Spleen (tissue), 11 donors: ENCODE measurements at regions not wholly inside any gene's neighbourhood (a gene's known extent, or its start where the extent isn't known, plus 50 kb on each side); places are given as distances from the start of the nearest gene placed in this dataset.

Experiments used
- DNase-seq: peaks from one replicate; pipeline ENCODE4 v3.0.0-alpha.2; 2020
- H3K27ac ChIP-seq, 8 donors: fragments of 200-600 bp; sonication (generic) in 7 of 8; 1 replicate in 4 of 8; 2 replicates in 4 of 8; pipeline versions ENCODE4 v1.5.0 to v1.8.0; 2016 to 2021; ENCODE audit warnings: inconsistent platforms in 4 of 8, mild to moderate bottlenecking in 4 of 8, moderate library complexity in 1 of 8
- H3K27me3 ChIP-seq, 7 donors: fragments of 200-600 bp; sonication (generic) in 6 of 7; replicated peaks in 1 of 7; 1 replicate in 4 of 7; 2 replicates in 3 of 7; pipeline versions ENCODE4 v1.5.0 to v1.8.0; 2016 to 2021; ENCODE audit warnings: inconsistent platforms in 3 of 7, mild to moderate bottlenecking in 1 of 7
- H3K36me3 ChIP-seq, 6 donors: fragments of 200-600 bp; sonication (generic) in 5 of 6; 1 replicate in 4 of 6; 2 replicates in 2 of 6; pipeline versions ENCODE4 v1.5.0 to v1.8.0; 2016 to 2021; ENCODE audit warnings: inconsistent platforms in 2 of 6
- H3K4me1 ChIP-seq, 6 donors: fragments of 200-600 bp; sonication (generic) in 5 of 6; 1 replicate in 3 of 6; 2 replicates in 3 of 6; pipeline versions ENCODE4 v1.5.0 to v1.8.0; 2016 to 2021; ENCODE audit warnings: inconsistent platforms in 3 of 6
- H3K4me3 ChIP-seq, 8 donors: fragments of 200-600 bp; sonication (generic) in 7 of 8; 1 replicate in 4 of 8; 2 replicates in 4 of 8; pipeline versions ENCODE4 v1.5.0 to v1.8.0; 2016 to 2021; ENCODE audit warnings: inconsistent platforms in 4 of 8, mild to moderate bottlenecking in 4 of 8, moderate library complexity in 2 of 8
- H3K9me3 ChIP-seq, 8 donors: fragments of 200-600 bp; sonication (generic) in 7 of 8; 1 replicate in 4 of 8; 2 replicates in 4 of 8; pipeline versions ENCODE4 v1.5.0 to v1.8.0; 2016 to 2021; ENCODE audit warnings: inconsistent platforms in 4 of 8
- CTCF ChIP-seq, 11 experiments: fragments of 200-600 bp in 7 of 11; fragments of 450-650 bp in 4 of 11; sonication (generic) in 4 of 11; IDR thresholded peaks in 8 of 11; conservative IDR thresholded peaks in 3 of 11; 1 replicate in 7 of 11; 2 replicates in 4 of 11; pipeline versions ENCODE4 v1.4.0 to v1.8.0; 2016 to 2021; ENCODE audit warnings: antibody characterized with exemption in 11 of 11, inconsistent platforms in 4 of 11, mild to moderate bottlenecking in 1 of 11
- POLR2A ChIP-seq, 3 donors: fragments of 450-650 bp; IDR thresholded peaks; one replicate each; pipeline ENCODE4 v1.5.1; 2017; ENCODE audit warnings: antibody characterized with exemption in 3 of 3, mild to moderate bottlenecking in 1 of 3
- POLR2AphosphoS5 ChIP-seq, 3 donors: sonication (generic); formaldehyde crosslinking; IDR thresholded peaks; one replicate each; pipeline ENCODE4 v1.5.1; 2017; ENCODE audit warnings: antibody characterized with exemption in 3 of 3
- WGBS, 5 donors: extraction: QIAGEN DNeasy Blood & Tissue Kit in 3 of 5; methylation state at CpG; one replicate each; pipeline versions ENCODE4 v1.1.5 to v1.1.7; 2013 to 2018; 5-methylcytosine and 5-hydroxymethylcytosine counted together
- intact Hi-C: fragments of 100-400 bp; cut with DNase I; formaldehyde crosslinking; loops from one replicate; pipeline ENCODE4 v1.15.0; 2023; ENCODE audit warnings: low total_unique reads
- donor health status: healthy with polysubstance abuse.
- donor health status: DM: no; HTN: no; CAD: no; lungs with moderate emphysema.
- donor health status: DM: no; HTN: no; CAD: no.
- donor health status: Bipolar disorder and iron deficiency.
- donor health status: healthy.
- donor health status: DM: no; HTN: no; CAD: no.
- donor health status: DM: yes; HTN: yes; CAD: no.

GRCh38 chr1:182215764-182216163 is 154.3 kb upstream of the ZNF648 start:
- DNase-seq = no peak
- no peak for TF ChIP-seq CTCF (IDR thresholded peaks at IDR 0.05 in 8 of 11, conservative IDR thresholded peaks at IDR 0.05 in 3 of 11)
- no peak for TF ChIP-seq POLR2AphosphoS5 (IDR thresholded peaks at IDR 0.05)
- intact Hi-C loops = no loop called here

GRCh38 chr1:182213163-182213562 is 151.7 kb upstream of the ZNF648 start:
- Histone ChIP-seq H3K27ac (no peak overlapping the region), H3K9me3 (no peaks in the 10 kb centered on the region)

More at GRCh38 chr1:182215764-182216163, 154.3 kb upstream of the ZNF648 start:
- H3K4me1 ChIP-seq = no peaks in the 10 kb centered on the region
- H3K9me3 ChIP-seq = no peaks in the 10 kb centered on the region
- H3K27me3 ChIP-seq = peaks cover 0 to 17% (median 0%) of the 10 kb centered on the region in 7 donors
- no peaks in the 10 kb centered on the region for H3K36me3 ChIP-seq
- no peak overlapping the region for H3K27ac ChIP-seq
- no peak overlapping the region for H3K4me3 ChIP-seq

GRCh38 chr1:182211386-182211785 is 149.9 kb upstream of the ZNF648 start:
- peaks cover 0 to 7% (median 2%) of the 10 kb centered on the region in 6 donors for H3K4me1 ChIP-seq
- no peak overlapping the region for H3K4me3 ChIP-seq
- no peak for TF ChIP-seq POLR2AphosphoS5 (IDR thresholded peaks at IDR 0.05)
- no peak for TF ChIP-seq POLR2A (IDR thresholded peaks at IDR 0.05)
- no peak for TF ChIP-seq CTCF (IDR thresholded peaks at IDR 0.05 in 8 of 11, conservative IDR thresholded peaks at IDR 0.05 in 3 of 11)
- no peaks in the 10 kb centered on the region for H3K27me3 ChIP-seq
- intact Hi-C loops = no loop called here
- DNase-seq = no peak
- H3K9me3 ChIP-seq = no peaks in the 10 kb centered on the region
- no peak overlapping the region for H3K27ac ChIP-seq
- H3K36me3 ChIP-seq = no peaks in the 10 kb centered on the region

More at GRCh38 chr1:182213163-182213562, 151.7 kb upstream of the ZNF648 start:
- DNase-seq = no peak
- Histone ChIP-seq H3K4me1 (peaks cover 0 to 7% (median 0%) of the 10 kb centered on the region in 6 donors), H3K36me3 (no peaks in the 10 kb centered on the region), H3K27me3 (peaks cover 0 to 3% (median 0%) of the 10 kb centered on the region in 7 donors), H3K4me3 (no peak overlapping the region)
- TF ChIP-seq POLR2AphosphoS5 (IDR thresholded peaks at IDR 0.05) = no peak
- TF ChIP-seq CTCF (IDR thresholded peaks at IDR 0.05 in 8 of 11, conservative IDR thresholded peaks at IDR 0.05 in 3 of 11) = no peak
- TF ChIP-seq POLR2A (IDR thresholded peaks at IDR 0.05) = no peak
- 43 to 84% (median 64%) methylated on average over 1 of the region's 1 CpG for WGBS, 5 donors
- intact Hi-C loops = no loop called here

GRCh38 chr1:182210417-182210816 is 148.9 kb upstream of the ZNF648 start:
- H3K9me3 ChIP-seq = no peaks in the 10 kb centered on the region
- H3K4me3 ChIP-seq = no peak overlapping the region
- H3K27ac ChIP-seq = peak overlapping the region in 3 of 8 donors; percentile 2 to 9 (median 2)
- intact Hi-C loops = no loop called here
- peaks cover 0 to 7% (median 2%) of the 10 kb centered on the region in 6 donors for H3K4me1 ChIP-seq
- TF ChIP-seq CTCF (IDR thresholded peaks at IDR 0.05 in 8 of 11, conservative IDR thresholded peaks at IDR 0.05 in 3 of 11) (no peak), POLR2A (IDR thresholded peaks at IDR 0.05) (no peak), POLR2AphosphoS5 (IDR thresholded peaks at IDR 0.05) (no peak)
- no peak for DNase-seq
- no peaks in the 10 kb centered on the region for H3K27me3 ChIP-seq
- H3K36me3 ChIP-seq = no peaks in the 10 kb centered on the region
- WGBS, 5 donors = 89 to 100% (median 98%) methylated on average over 1 of the region's 1 CpG
